Ureter (tissue), 1 donor: ENCODE measurements at regions not wholly inside any gene's neighbourhood (a gene's known extent, or its start where the extent isn't known, plus 50 kb on each side); places are given as distances from the start of the nearest gene placed in this dataset.

Source experiments
- DNase-seq: peaks from one replicate; pipeline ENCODE4 v3.0.0-alpha.2; 2020; ENCODE audit warnings: low spot score
- donor health status: DM: yes; HTN: yes; CAD: no.

- no peak for DNase-seq
These were observed 89.1 kb upstream of the CFAP20DC start for GRCh38 chr3:59138966-59139365.

GRCh38 chr3:59137415-59137814 lies 87.6 kb upstream of the CFAP20DC start:
- DNase-seq = no peak

GRCh38 chr3:59136081-59136480 lies 86.3 kb upstream of the CFAP20DC start:
- DNase-seq = no peak

- no peak for DNase-seq
These were observed 85.3 kb upstream of the CFAP20DC start for GRCh38 chr3:59135096-59135495.

- DNase-seq = no peak
These were observed 83.5 kb upstream of the CFAP20DC start for GRCh38 chr3:59133311-59133710.

GRCh38 chr3:59131016-59131766 lies 81.4 kb upstream of the CFAP20DC start:
- DNase-seq = no peak

GRCh38 chr3:59128685-59129084 lies 78.9 kb upstream of the CFAP20DC start:
- no peak for DNase-seq

GRCh38 chr3:59127071-59127470 lies 77.2 kb upstream of the CFAP20DC start:
- DNase-seq = no peak

- no peak for DNase-seq
These were observed 76.6 kb upstream of the CFAP20DC start for GRCh38 chr3:59126446-59126845.

GRCh38 chr3:59121346-59122144 lies 71.7 kb upstream of the CFAP20DC start:
- no peak for DNase-seq

- DNase-seq = no peak
These were observed 69.1 kb upstream of the CFAP20DC start for GRCh38 chr3:59118928-59119327.

GRCh38 chr3:59117396-59117795 lies 67.6 kb upstream of the CFAP20DC start:
- DNase-seq = no peak

GRCh38 chr3:59116233-59116537 lies 66.4 kb upstream of the CFAP20DC start:
- no peak for DNase-seq

- no peak for DNase-seq
These were observed 65.8 kb upstream of the CFAP20DC start for GRCh38 chr3:59115364-59116232.

GRCh38 chr3:59107856-59108815 lies 58.3 kb upstream of the CFAP20DC start:
- no peak for DNase-seq

GRCh38 chr3:59106085-59106648 lies 56.3 kb upstream of the CFAP20DC start:
- DNase-seq = no peak

- DNase-seq = no peak
These were observed 53.7 kb upstream of the CFAP20DC start for GRCh38 chr3:59103552-59103951.

GRCh38 chr3:59101231-59101736 lies 51.5 kb upstream of the CFAP20DC start:
- no peak for DNase-seq
